ENCODE measurements at regions not wholly inside any gene's neighbourhood (a gene's known extent, or its start where the extent isn't known, plus 50 kb on each side); places are given as distances from the start of the nearest gene placed in this dataset.

DNA sequence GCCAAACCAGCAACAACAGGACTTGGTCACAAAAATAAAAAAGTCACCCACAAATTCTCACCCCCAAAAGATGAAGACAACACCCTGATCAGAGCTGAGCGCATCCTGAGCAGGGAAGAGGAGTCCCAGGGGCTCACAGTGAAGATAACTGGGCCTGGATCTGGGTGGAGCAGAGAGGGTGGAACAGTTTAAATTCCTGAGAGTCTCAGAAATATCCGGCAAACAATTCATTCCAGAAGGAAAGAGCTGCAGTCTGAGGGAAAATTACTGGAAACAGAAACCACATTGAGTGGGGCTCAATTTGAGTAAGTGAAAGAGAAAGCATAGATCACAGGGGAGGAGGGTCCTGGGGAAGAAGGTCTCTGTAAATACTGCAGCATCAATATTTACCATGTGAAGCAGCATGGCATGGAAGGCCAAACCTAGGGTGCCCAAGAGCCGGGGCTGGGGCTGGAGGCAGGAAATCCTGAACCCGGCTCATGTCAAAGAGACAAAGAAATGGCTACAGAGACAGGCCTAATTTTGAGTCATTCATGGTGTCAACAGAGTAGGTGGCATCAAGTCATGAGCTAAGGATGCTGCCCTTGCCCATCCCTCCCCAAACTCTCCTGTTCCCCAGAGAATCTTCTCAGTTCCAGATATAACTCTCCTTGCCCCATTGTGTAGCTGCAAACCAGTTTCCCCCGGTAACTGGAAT lies 61.4 kb upstream of the ZBTB7C start:
- Histone ChIP-seq H3K4me3 (ENCODE audit: low read depth, low read length) (no peak overlapping the region), H3K9me3 (ENCODE audit: control insufficient read depth, insufficient read depth, low read length) (peaks cover 5% of the 10 kb centered on the region; the same call in 1 of the 2 replicates), H3K27ac (ENCODE audit: low read depth, low read length) (no peak overlapping the region), H3K27me3 (ENCODE audit: control insufficient read depth, insufficient read depth, low read length) (peaks cover 17% of the 10 kb centered on the region)
- DNase-seq (ENCODE audit: low read depth, low spot score): no peak
- TF ChIP-seq, protein P1, sequence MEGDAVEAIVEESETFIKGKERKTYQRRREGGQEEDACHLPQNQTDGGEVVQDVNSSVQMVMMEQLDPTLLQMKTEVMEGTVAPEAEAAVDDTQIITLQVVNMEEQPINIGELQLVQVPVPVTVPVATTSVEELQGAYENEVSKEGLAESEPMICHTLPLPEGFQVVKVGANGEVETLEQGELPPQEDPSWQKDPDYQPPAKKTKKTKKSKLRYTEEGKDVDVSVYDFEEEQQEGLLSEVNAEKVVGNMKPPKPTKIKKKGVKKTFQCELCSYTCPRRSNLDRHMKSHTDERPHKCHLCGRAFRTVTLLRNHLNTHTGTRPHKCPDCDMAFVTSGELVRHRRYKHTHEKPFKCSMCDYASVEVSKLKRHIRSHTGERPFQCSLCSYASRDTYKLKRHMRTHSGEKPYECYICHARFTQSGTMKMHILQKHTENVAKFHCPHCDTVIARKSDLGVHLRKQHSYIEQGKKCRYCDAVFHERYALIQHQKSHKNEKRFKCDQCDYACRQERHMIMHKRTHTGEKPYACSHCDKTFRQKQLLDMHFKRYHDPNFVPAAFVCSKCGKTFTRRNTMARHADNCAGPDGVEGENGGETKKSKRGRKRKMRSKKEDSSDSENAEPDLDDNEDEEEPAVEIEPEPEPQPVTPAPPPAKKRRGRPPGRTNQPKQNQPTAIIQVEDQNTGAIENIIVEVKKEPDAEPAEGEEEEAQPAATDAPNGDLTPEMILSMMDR (IDR thresholded peaks at IDR 0.05; ENCODE audit: low read depth, low read length): no peak
- ChIA-PET CTCF (interaction anchor here (0.7 to 1.5 kb wide), 3 partner anchors 25 to 204 kb away, joined by 3 to 6 read pairs (median 4); no protein-coding TSS in a partner anchor), POLR2A (no interaction called here)

DNA sequence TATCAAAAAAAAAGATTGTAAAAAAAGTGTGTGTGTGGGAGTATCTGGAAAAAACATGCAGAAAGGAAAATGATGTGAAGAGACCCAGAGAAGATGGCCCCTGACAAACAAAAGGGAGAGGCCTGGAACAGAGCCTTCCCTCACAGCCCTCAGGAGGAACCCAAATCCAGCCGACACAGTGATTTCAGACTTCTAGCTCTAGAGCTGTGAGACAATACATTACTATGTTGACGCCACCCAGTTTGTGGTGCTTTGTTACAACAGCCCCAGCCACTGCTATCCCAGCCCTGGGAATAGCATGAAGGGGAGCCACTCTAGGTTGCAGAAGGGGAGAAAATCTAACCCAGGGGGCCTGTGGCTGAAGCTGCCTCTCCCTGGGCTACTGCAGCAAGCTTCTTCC lies 59.0 kb upstream of the ZBTB7C start:
- H3K27me3 ChIP-seq (ENCODE audit: control insufficient read depth, insufficient read depth, low read length): peaks cover 17% of the 10 kb centered on the region
- H3K27ac ChIP-seq (ENCODE audit: low read depth, low read length): no peak overlapping the region
- peaks cover 5% of the 10 kb centered on the region; the same call in 1 of the 2 replicates for H3K9me3 ChIP-seq (ENCODE audit: control insufficient read depth, insufficient read depth, low read length)
- ChIA-PET POLR2A (no interaction called here), CTCF (interaction anchor here (0.8 to 10.0 kb wide), 4 partner anchors 22 to 438 kb away, joined by 3 to 77 read pairs (median 4); no protein-coding TSS in a partner anchor)
- H3K4me3 ChIP-seq (ENCODE audit: low read depth, low read length): no peak overlapping the region
- TF ChIP-seq, protein P1 (IDR thresholded peaks at IDR 0.05; ENCODE audit: low read depth, low read length): no peak
- DNase-seq (ENCODE audit: low read depth, low spot score): no peak

DNA sequence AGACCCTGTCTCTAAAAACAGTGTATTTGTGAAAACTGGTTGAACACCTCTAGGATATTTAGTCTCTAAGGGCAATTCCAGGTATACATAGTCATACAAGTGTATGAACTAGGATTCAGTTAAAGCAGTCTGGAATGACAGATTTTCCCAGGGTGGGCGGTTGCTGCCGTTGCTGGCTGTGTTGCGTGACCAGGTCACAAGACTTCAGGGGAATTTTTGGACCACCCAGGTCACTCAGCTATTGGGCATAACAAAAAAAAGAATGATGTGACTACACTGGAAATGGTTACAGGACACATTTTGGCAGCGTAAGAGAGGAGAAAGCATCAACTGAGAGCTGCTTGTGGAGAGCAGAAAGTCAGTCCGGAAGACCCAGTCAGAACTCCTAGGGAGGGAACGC lies 58.0 kb upstream of the ZBTB7C start:
- CTCF ChIA-PET: interaction anchor here (5.5 to 10.0 kb wide), 2 partner anchors 8 to 21 kb away, joined by 23 to 77 read pairs; no protein-coding TSS in a partner anchor

DNA sequence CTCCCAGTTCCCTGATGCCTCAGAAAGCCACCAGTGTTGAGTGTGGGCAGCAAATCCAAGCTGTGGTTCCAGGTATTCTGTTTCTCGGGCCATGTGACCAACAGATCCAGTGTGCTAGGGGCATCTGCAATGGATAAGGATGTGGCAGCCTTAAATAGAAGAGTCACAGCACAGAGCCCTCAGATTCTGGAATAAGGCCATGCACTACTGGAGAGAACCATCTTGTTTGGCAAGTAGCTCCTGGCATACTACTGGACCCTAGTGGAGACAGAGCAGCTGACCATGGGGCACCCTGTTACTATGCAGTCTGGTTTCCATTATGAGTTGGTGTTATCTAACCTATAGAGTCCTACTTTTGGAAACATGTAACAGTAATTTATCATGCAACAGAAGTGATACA lies 53.3 kb upstream of the ZBTB7C start:
- ChIA-PET POLR2A (no interaction called here), CTCF (interaction anchor here (5.5 to 10.0 kb wide), 2 partner anchors 12 to 16 kb away, joined by 23 to 77 read pairs; no protein-coding TSS in a partner anchor)
- H3K4me3 ChIP-seq (ENCODE audit: low read depth, low read length): no peak overlapping the region
- peaks cover 12% of the 10 kb centered on the region for H3K27me3 ChIP-seq (ENCODE audit: control insufficient read depth, insufficient read depth, low read length)
- DNase-seq (ENCODE audit: low read depth, low spot score): no peak
- no peaks in the 10 kb centered on the region for H3K9me3 ChIP-seq (ENCODE audit: control insufficient read depth, insufficient read depth, low read length)
- TF ChIP-seq, protein P1 (IDR thresholded peaks at IDR 0.05; ENCODE audit: low read depth, low read length): no peak
- H3K27ac ChIP-seq (ENCODE audit: low read depth, low read length): no peak overlapping the region

More for the DNA sequence above, 58.0 kb upstream of the ZBTB7C start:
- POLR2A ChIA-PET: no interaction called here
- H3K4me3 ChIP-seq (ENCODE audit: low read depth, low read length): no peak overlapping the region
- TF ChIP-seq, protein P1 (IDR thresholded peaks at IDR 0.05; ENCODE audit: low read depth, low read length): no peak
- peaks cover 2% of the 10 kb centered on the region; the same call in 1 of the 2 replicates for H3K9me3 ChIP-seq (ENCODE audit: control insufficient read depth, insufficient read depth, low read length)
- H3K27me3 ChIP-seq (ENCODE audit: control insufficient read depth, insufficient read depth, low read length): peaks cover 20% of the 10 kb centered on the region
- H3K27ac ChIP-seq (ENCODE audit: low read depth, low read length): no peak overlapping the region
- DNase-seq (ENCODE audit: low read depth, low spot score): no peak

DNA sequence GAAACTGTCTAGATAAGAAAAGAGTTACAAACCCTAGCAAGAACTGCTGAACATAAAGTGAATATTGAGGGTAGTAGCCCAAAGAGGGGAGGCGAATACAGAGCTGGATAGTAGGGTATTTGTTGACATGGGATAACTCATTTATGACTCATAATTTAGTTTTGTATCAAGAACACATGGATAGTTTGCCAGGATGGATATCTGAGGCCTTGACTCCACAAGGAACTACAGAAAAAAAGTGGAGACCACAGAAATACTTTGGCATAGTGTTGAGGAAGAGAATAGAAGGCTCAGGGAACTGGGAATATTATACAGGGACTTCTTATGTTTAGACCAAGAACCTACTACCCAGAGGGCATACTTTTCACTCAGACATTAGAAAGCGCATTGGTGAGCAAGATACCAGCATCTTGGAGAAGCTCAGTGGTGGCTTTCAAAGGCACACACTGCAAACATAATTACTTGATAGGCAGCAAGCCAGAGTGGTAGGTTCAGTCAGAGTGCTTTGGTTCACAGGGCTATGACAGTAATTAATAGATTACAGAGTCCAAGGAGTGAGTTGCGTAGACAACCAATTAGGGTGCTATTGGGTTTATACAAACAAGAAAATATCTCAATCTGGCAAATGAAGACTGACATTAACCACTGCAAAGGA lies 51.9 kb upstream of the ZBTB7C start:
- TF ChIP-seq, protein P1 (IDR thresholded peaks at IDR 0.05; ENCODE audit: low read depth, low read length): no peak
- peaks cover 14% of the 10 kb centered on the region for H3K27me3 ChIP-seq (ENCODE audit: control insufficient read depth, insufficient read depth, low read length)
- ChIA-PET CTCF (interaction anchor here (1.1 to 10.0 kb wide), 2 partner anchors 15 to 169 kb away, joined by 3 to 77 read pairs; no protein-coding TSS in a partner anchor), POLR2A (interaction anchor here (0.6 kb wide), 1 partner anchor 33 kb away, joined by 5 read pairs; no protein-coding TSS in a partner anchor)
- no peak for DNase-seq (ENCODE audit: low read depth, low spot score)
- H3K27ac ChIP-seq (ENCODE audit: low read depth, low read length): no peak overlapping the region
- H3K9me3 ChIP-seq (ENCODE audit: control insufficient read depth, insufficient read depth, low read length): no peaks in the 10 kb centered on the region
- H3K4me3 ChIP-seq (ENCODE audit: low read depth, low read length): no peak overlapping the region
